ENCODE measurements at regions not wholly inside any gene's neighbourhood (a gene's known extent, or its start where the extent isn't known, plus 50 kb on each side); places are given as distances from the start of the nearest gene placed in this dataset.

- TF ChIP-seq CTCF (IDR thresholded peaks at IDR 0.05) (no peak), EP300 (IDR thresholded peaks at IDR 0.05) (no peak), POLR2A (IDR thresholded peaks at IDR 0.05) (no peak)
Observed at GRCh38 chr2:145136702-145137101, 616.8 kb upstream of the ZEB2 start.
